ENCODE measurements at regions not wholly inside any gene's neighbourhood (a gene's known extent, or its start where the extent isn't known, plus 50 kb on each side); places are given as distances from the start of the nearest gene placed in this dataset.

- peaks cover 10% of the 10 kb centered on the region for H3K27me3 Mint-ChIP-seq
- no peak for TF ChIP-seq CTCF (IDR thresholded peaks at IDR 0.05; ENCODE audit: unreplicated experiment)
- H3K9me3 Mint-ChIP-seq (ENCODE audit: low read depth) = peaks cover 2% of the 10 kb centered on the region
- H3K4me3 Mint-ChIP-seq (ENCODE audit: low read depth) = no peak overlapping the region
- H3K27ac Mint-ChIP-seq = no peak overlapping the region
- no peaks in the 10 kb centered on the region for H3K4me1 Mint-ChIP-seq (ENCODE audit: low read depth)
- DNase-seq (ENCODE audit: low spot score, unreplicated experiment) = no peak
- H3K36me3 Mint-ChIP-seq (ENCODE audit: insufficient read depth) = no peaks in the 10 kb centered on the region
These were observed 61.5 kb upstream of the HMGXB4 start for GRCh38 chr22:35195821-35196220.

GRCh38 chr22:35197071-35197470 is 60.2 kb upstream of the HMGXB4 start:
- peaks cover 3% of the 10 kb centered on the region for H3K9me3 Mint-ChIP-seq (ENCODE audit: low read depth)
- H3K36me3 Mint-ChIP-seq (ENCODE audit: insufficient read depth) = no peaks in the 10 kb centered on the region
- no peaks in the 10 kb centered on the region for H3K4me1 Mint-ChIP-seq (ENCODE audit: low read depth)
- no peak for DNase-seq (ENCODE audit: low spot score, unreplicated experiment)
- H3K27me3 Mint-ChIP-seq = peaks cover 11% of the 10 kb centered on the region
- H3K27ac Mint-ChIP-seq = no peak overlapping the region
- TF ChIP-seq CTCF (IDR thresholded peaks at IDR 0.05; ENCODE audit: unreplicated experiment) = no peak
- no peak overlapping the region for H3K4me3 Mint-ChIP-seq (ENCODE audit: low read depth)

GRCh38 chr22:35197886-35198285 is 59.4 kb upstream of the HMGXB4 start:
- no peak overlapping the region for H3K4me3 Mint-ChIP-seq (ENCODE audit: low read depth)
- H3K27ac Mint-ChIP-seq = no peak overlapping the region
- no peak for TF ChIP-seq CTCF (IDR thresholded peaks at IDR 0.05; ENCODE audit: unreplicated experiment)
- H3K4me1 Mint-ChIP-seq (ENCODE audit: low read depth) = no peaks in the 10 kb centered on the region
- H3K27me3 Mint-ChIP-seq = peaks cover 11% of the 10 kb centered on the region
- peaks cover 3% of the 10 kb centered on the region for H3K9me3 Mint-ChIP-seq (ENCODE audit: low read depth)
- H3K36me3 Mint-ChIP-seq (ENCODE audit: insufficient read depth) = no peaks in the 10 kb centered on the region
- DNase-seq (ENCODE audit: low spot score, unreplicated experiment) = no peak

GRCh38 chr22:35198738-35199137 is 58.6 kb upstream of the HMGXB4 start:
- Mint-ChIP-seq H3K27ac (no peak overlapping the region), H3K27me3 (peaks cover 11% of the 10 kb centered on the region), H3K9me3 (ENCODE audit: low read depth) (peaks cover 3% of the 10 kb centered on the region), H3K36me3 (ENCODE audit: insufficient read depth) (no peaks in the 10 kb centered on the region), H3K4me3 (ENCODE audit: low read depth) (no peak overlapping the region), H3K4me1 (ENCODE audit: low read depth) (no peaks in the 10 kb centered on the region)
- no peak for DNase-seq (ENCODE audit: low spot score, unreplicated experiment)
- TF ChIP-seq CTCF (IDR thresholded peaks at IDR 0.05; ENCODE audit: unreplicated experiment) = no peak

- Mint-ChIP-seq H3K4me3 (ENCODE audit: low read depth) (no peak overlapping the region), H3K4me1 (ENCODE audit: low read depth) (peaks cover 6% of the 10 kb centered on the region), H3K9me3 (ENCODE audit: low read depth) (peaks cover 3% of the 10 kb centered on the region), H3K27me3 (peaks cover 8% of the 10 kb centered on the region), H3K27ac (no peak overlapping the region), H3K36me3 (ENCODE audit: insufficient read depth) (no peaks in the 10 kb centered on the region)
- TF ChIP-seq CTCF (IDR thresholded peaks at IDR 0.05; ENCODE audit: unreplicated experiment) = no peak
- DNase-seq (ENCODE audit: low spot score, unreplicated experiment) = no peak
These were observed 54.9 kb upstream of the HMGXB4 start for GRCh38 chr22:35202376-35202775.
